Stimulated activated effector memory CD8-positive, alpha-beta T cell treated with anti-CD3 and anti-CD28 coated beads, Interleukin-12 subunit alpha, Interleukin-12 subunit beta, amount 100 ng/mL, for 72 hours (primary cell): ENCODE measurements at regions not wholly inside any gene's neighbourhood (a gene's known extent, or its start where the extent isn't known, plus 50 kb on each side); places are given as distances from the start of the nearest gene placed in this dataset.

Source experiments
- ATAC-seq: fragments of 150-1000 bp; cut with Tn5 transposase; 2 replicates; pipeline ENCODE4 v1.10.0; 2021
- DNase-seq, 2 donors: peaks; one replicate each; pipeline ENCODE4 v3.0.0; 2021 to 2022; ENCODE audit warnings: low spot score in 2 of 2
- H3K27ac Mint-ChIP-seq: one replicate; pipeline ENCODE4 v1.8.0; 2022; ENCODE audit warnings: mild to moderate bottlenecking, mixed read lengths
- H3K36me3 Mint-ChIP-seq: one replicate; pipeline ENCODE4 v1.8.0; 2022; ENCODE audit warnings: mild to moderate bottlenecking, mixed read lengths
- H3K4me1 Mint-ChIP-seq: one replicate; pipeline ENCODE4 v1.8.0; 2022; ENCODE audit warnings: mixed read lengths
- H3K4me3 Mint-ChIP-seq: one replicate; pipeline ENCODE4 v1.8.0; 2022; ENCODE audit warnings: mild to moderate bottlenecking, mixed read lengths
- H3K9me3 Mint-ChIP-seq: one replicate; pipeline ENCODE4 v1.8.0; 2022; ENCODE audit warnings: mixed read lengths

GRCh38 chr10:44069573-44069972, 315.3 kb downstream of the CXCL12 start:
- DNase-seq (no peak), ATAC-seq (no peak)
- Mint-ChIP-seq H3K4me3 (no peak overlapping the region), H3K27ac (no peak overlapping the region), H3K36me3 (no peaks in the 10 kb centered on the region), H3K4me1 (no peaks in the 10 kb centered on the region), H3K9me3 (no peaks in the 10 kb centered on the region)

GRCh38 chr10:44068716-44069482, 316.0 kb downstream of the CXCL12 start:
- ATAC-seq (peak; percentile 12), DNase-seq (no peak)
- Mint-ChIP-seq H3K27ac (no peak overlapping the region), H3K36me3 (no peaks in the 10 kb centered on the region), H3K4me3 (no peak overlapping the region), H3K4me1 (no peaks in the 10 kb centered on the region), H3K9me3 (no peaks in the 10 kb centered on the region)

DNA sequence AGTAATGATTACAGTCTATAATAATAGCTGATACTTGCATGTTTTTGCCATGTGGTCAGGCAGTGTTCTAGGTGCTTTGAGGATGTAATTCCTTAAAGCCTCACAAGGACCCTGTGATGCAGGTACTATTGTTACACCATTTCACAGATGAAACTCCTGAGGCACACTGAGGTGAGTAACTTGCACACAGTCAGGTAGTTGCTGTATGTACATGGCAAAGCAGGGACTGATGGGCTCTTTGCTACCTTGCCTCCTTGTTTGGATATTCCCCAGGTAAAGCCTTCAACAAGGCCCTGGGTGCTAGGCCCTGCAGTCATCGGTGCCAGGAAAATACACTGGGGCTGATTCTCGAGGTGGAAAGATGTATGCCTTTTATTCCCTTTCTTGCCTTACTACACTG, 317.5 kb downstream of the CXCL12 start:
- Mint-ChIP-seq H3K4me3 (no peak overlapping the region), H3K9me3 (no peaks in the 10 kb centered on the region), H3K36me3 (no peaks in the 10 kb centered on the region), H3K4me1 (no peaks in the 10 kb centered on the region), H3K27ac (no peak overlapping the region)
- ATAC-seq (no peak), DNase-seq (no peak)

DNA sequence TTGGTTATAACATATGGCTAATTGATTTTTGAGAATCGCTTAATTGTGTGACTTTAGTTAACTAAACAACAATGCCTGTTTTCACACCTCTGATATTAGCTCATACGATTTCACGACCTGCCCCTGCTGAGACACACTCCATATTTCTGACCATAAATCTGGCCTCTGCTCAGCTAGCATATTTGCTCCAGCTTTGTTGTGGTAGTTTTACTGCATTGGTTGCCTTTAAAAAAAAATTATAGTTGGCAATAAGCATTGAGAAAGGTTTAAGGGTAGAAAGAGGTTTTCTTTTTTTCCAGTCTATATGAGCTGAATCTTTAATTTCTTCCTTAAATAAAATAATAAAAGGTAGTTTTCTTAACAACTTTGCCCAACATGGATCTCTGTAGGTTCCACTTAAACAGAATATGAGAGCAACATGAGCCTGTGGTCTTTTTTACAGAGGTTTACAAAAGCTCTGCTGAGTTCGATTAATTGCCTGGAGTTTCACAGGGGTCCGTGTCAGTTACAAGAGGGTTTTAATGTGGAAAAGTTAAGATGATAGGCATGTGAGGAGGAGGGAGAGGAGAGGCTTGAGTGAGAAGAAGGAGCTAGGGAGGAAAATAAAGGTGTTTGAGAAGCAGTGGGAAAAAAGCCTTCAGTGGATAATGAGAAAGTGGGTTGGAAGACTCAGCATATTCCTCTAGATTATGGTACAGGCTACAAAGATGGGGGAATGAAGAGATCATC, 318.2 kb downstream of the CXCL12 start:
- Mint-ChIP-seq H3K4me3 (no peak overlapping the region), H3K9me3 (no peaks in the 10 kb centered on the region), H3K36me3 (no peaks in the 10 kb centered on the region), H3K4me1 (no peaks in the 10 kb centered on the region), H3K27ac (no peak overlapping the region)
- DNase-seq = no peak
- ATAC-seq = no peak

- Mint-ChIP-seq H3K36me3 (no peaks in the 10 kb centered on the region), H3K4me1 (no peaks in the 10 kb centered on the region), H3K9me3 (no peaks in the 10 kb centered on the region), H3K4me3 (no peak overlapping the region), H3K27ac (no peak overlapping the region)
- ATAC-seq (no peak), DNase-seq (no peak)
Observed at GRCh38 chr10:44065788-44066526, 318.9 kb downstream of the CXCL12 start.

GRCh38 chr10:44064987-44065787, 319.7 kb downstream of the CXCL12 start:
- Mint-ChIP-seq H3K27ac (no peak overlapping the region), H3K36me3 (no peaks in the 10 kb centered on the region), H3K4me1 (no peaks in the 10 kb centered on the region), H3K9me3 (no peaks in the 10 kb centered on the region), H3K4me3 (no peak overlapping the region)
- ATAC-seq (peak; percentile 17), DNase-seq (no peak)

DNA sequence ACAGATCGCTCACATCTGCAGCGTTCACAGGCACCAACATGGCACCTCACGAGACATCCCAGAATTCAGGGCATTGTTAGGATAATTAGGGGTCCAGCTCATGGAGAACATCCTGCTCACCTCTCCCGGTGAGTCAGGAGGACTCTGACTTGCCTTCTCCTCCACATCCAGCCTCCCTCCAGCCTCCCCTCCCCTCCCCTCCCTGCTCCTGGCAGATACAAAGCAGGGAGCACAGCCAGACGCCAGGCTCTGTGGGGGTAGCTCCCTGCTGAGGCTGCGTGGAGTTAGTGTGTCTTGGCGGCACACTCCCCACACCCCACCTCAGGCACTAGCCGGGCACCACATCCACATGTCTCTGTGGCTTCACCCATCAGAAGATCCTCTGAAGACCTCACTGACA, 320.6 kb downstream of the CXCL12 start:
- ATAC-seq = no peak
- H3K4me3 Mint-ChIP-seq = no peak overlapping the region
- no peak for DNase-seq
- H3K4me1 Mint-ChIP-seq = no peaks in the 10 kb centered on the region
- no peaks in the 10 kb centered on the region for H3K9me3 Mint-ChIP-seq
- H3K36me3 Mint-ChIP-seq = no peaks in the 10 kb centered on the region
- H3K27ac Mint-ChIP-seq = no peak overlapping the region

- DNase-seq (no peak), ATAC-seq (no peak)
- Mint-ChIP-seq H3K9me3 (no peaks in the 10 kb centered on the region), H3K36me3 (no peaks in the 10 kb centered on the region), H3K4me1 (no peaks in the 10 kb centered on the region), H3K27ac (no peak overlapping the region), H3K4me3 (no peak overlapping the region)
Observed at GRCh38 chr10:44063686-44064085, 321.2 kb downstream of the CXCL12 start.

DNA sequence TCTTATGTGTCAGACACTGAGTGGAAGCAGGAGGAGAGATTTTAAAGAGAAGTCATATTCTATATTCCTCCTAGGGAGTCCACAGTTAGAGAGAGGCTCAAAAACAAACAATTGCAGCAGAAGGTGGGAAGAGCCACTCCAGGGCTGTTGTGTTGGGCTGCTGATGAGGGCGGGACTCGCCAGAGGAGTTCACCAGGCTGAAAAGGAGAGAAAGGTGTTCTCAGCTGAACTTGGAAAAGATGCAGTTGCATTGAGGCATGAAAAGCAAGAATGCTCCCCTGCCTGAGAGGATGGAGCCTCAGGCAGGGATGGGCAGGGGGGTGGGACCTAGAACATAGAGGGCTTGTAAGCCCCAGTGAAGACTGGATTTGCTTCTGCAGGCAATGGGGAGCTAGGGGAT, 324.2 kb downstream of the CXCL12 start:
- H3K4me1 Mint-ChIP-seq = no peaks in the 10 kb centered on the region
- no peak overlapping the region for H3K27ac Mint-ChIP-seq
- no peaks in the 10 kb centered on the region for H3K9me3 Mint-ChIP-seq
- ATAC-seq (no peak), DNase-seq (no peak)
- no peak overlapping the region for H3K4me3 Mint-ChIP-seq
- H3K36me3 Mint-ChIP-seq = no peaks in the 10 kb centered on the region

DNA sequence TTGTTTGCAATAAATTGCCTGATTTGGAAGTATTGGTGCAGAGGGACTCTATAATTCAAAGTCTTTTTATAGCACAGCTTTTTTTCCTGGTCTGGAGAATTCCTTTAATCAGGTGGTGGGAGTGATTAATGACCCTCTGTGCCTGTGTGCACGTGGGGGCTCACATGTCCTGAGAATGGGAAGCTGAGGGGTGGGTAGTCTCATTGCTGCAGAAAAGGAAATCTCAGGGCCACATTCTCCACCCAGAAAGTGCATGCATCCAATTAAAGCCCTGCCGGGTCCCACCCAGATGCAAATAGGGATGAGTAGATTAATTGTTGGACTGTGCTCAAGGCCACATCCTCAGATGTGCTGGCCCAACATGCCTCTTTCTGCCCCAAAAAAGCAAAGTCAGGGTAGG, 324.7 kb downstream of the CXCL12 start:
- ATAC-seq (no peak), DNase-seq (no peak)
- Mint-ChIP-seq H3K4me1 (no peaks in the 10 kb centered on the region), H3K4me3 (no peak overlapping the region), H3K9me3 (no peaks in the 10 kb centered on the region), H3K27ac (no peak overlapping the region), H3K36me3 (no peaks in the 10 kb centered on the region)

DNA sequence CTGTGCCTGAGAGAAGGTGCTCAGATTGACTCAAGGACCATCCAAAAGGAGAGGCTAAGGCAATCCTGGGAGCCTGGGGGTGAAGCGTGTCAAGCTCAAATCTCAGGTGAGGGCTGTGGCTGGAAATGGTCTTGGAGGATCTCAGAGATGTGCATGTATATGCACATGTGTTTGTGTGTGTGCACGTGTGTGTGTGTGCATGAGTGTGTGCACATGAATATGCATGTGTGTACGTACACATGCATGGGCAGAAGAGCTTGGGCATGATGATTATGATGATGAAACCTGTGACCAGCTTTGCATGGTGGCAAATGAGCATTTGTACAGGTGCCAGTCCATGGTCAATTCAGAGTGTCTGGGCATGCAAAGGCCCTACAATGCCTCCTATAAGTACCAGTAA, 326.6 kb downstream of the CXCL12 start:
- ATAC-seq = no peak
- H3K4me1 Mint-ChIP-seq = no peaks in the 10 kb centered on the region
- no peaks in the 10 kb centered on the region for H3K9me3 Mint-ChIP-seq
- no peak overlapping the region for H3K27ac Mint-ChIP-seq
- no peaks in the 10 kb centered on the region for H3K36me3 Mint-ChIP-seq
- no peak for DNase-seq
- no peak overlapping the region for H3K4me3 Mint-ChIP-seq

DNA sequence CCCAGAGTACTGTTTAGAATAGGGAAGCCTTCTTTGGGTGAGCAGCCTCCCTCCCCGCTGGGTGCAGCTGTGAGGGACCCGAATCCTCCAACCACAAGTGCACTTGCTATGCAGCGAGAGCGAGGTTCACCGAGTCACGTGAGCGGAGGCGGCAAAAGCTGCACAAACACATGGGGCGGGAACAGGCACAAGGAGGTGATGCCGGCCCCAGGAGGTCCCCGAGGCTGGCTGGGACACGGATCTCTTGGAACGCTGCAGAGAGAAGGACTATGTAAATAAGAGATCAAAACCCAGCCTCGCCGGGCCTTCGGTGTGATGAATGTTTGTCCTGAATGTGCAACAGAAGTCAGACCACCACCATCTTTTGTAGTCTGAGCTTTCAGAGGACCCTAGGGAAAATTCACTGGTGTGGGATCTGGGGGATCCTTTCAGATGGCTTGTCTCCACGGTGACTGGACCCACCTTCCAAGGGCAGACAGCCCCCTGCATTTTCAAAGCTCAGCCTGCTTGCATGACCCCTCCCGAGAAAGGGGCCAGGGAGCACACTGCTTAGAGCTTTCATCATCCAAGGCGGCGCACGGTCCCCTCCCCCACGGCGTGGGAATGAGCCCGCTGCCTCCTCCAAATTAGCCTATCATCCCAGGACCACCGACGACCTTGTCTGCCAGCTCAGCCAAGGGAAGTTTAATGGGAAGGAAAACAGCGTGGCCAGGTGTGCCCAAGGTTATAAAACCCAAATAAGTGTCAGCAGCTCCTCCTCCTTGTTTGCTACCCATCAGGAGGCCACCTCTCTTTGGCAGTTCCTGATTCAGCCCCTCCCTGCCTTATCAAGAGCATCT, 327.7 kb downstream of the CXCL12 start:
- no peak for ATAC-seq
- H3K4me3 Mint-ChIP-seq = no peak overlapping the region
- no peaks in the 10 kb centered on the region for H3K36me3 Mint-ChIP-seq
- no peak overlapping the region for H3K27ac Mint-ChIP-seq
- H3K9me3 Mint-ChIP-seq = no peaks in the 10 kb centered on the region
- no peak for DNase-seq
- no peaks in the 10 kb centered on the region for H3K4me1 Mint-ChIP-seq

DNA sequence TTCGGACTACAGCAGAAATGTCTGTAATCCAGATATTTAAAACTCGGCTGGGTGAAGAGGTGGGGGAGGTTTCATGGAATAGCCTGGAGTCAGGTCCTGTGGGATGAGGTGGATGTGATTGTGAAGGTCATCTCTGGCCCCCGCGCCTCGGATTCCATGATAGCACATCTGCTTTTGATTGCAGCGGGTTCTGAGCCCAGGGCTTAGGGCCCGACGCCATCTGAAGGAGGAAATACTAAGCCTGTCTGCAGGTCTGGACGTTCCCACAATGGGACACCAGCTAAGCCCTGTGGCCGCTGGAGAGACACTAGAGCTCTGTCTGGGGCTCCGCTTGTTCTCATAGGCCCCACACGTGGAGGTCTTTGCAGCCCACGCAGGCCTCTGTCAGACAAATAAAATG, 328.7 kb downstream of the CXCL12 start:
- no peaks in the 10 kb centered on the region for H3K36me3 Mint-ChIP-seq
- ATAC-seq = no peak
- no peak for DNase-seq
- H3K4me1 Mint-ChIP-seq = no peaks in the 10 kb centered on the region
- H3K27ac Mint-ChIP-seq = no peak overlapping the region
- no peaks in the 10 kb centered on the region for H3K9me3 Mint-ChIP-seq
- H3K4me3 Mint-ChIP-seq = no peak overlapping the region

DNA sequence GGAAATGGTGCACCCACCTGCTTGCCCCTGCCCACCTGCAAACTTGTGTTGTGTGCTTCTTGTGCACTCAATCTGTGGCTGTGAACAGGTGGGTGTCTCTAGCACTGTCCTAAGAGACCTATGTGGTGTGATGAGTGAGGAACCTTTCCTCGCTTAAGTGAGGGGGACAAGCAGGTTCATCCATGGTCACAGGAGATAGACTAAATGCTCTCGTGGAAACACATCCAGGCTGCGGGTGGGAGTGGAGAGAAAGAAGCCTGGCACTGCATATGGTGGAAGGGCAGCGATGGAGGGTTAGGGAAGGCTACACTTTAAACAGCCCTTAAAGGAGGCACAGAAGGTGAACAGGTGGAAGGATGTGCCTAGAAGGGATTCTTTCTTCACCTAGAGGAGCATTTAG, 330.9 kb downstream of the CXCL12 start:
- no peak overlapping the region for H3K27ac Mint-ChIP-seq
- ATAC-seq = no peak
- no peaks in the 10 kb centered on the region for H3K4me1 Mint-ChIP-seq
- no peak overlapping the region for H3K4me3 Mint-ChIP-seq
- DNase-seq = no peak
- no peaks in the 10 kb centered on the region for H3K9me3 Mint-ChIP-seq
- no peaks in the 10 kb centered on the region for H3K36me3 Mint-ChIP-seq
